Kidney (tissue), 13 donors: ENCODE measurements at regions not wholly inside any gene's neighbourhood (a gene's known extent, or its start where the extent isn't known, plus 50 kb on each side); places are given as distances from the start of the nearest gene placed in this dataset.

Experiments used
- DNase-seq, 5 donors: peaks; one replicate each; pipeline ENCODE4 v3.0.0-alpha.2; 2013 to 2020
- FAIRE-seq: peaks from 2 replicates; lab custom pipeline; 2012; peaks lifted over from hg19 to GRCh38; lab: Jason Lieb, UNC
- H3K27ac ChIP-seq, 2 donors: one replicate each; pipeline ENCODE4 v1.7.0; 2013; ENCODE audit warnings: low read depth in 2 of 2, low read length in 2 of 2, inconsistent platforms in 1 of 2
- H3K27me3 ChIP-seq: one replicate; pipeline ENCODE4 v1.7.1; 2013; ENCODE audit warnings: low read length, inconsistent platforms; ENCODE audit not compliant: control insufficient read depth, insufficient read depth
- H3K36me3 ChIP-seq, 3 donors: one replicate each; pipeline versions ENCODE4 v1.7.0 to v1.7.1; 2013; ENCODE audit warnings: low read length in 3 of 3, control low read depth in 1 of 3, inconsistent platforms in 1 of 3; ENCODE audit not compliant: insufficient read depth in 3 of 3, control insufficient read depth in 2 of 3
- H3K4me1 ChIP-seq, 3 donors: one replicate each; pipeline versions ENCODE4 v1.7.0 to v1.7.1; 2013; ENCODE audit warnings: low read length in 3 of 3, inconsistent platforms in 1 of 3, low read depth in 1 of 3; ENCODE audit not compliant: control insufficient read depth in 2 of 3, insufficient read depth in 2 of 3
- H3K4me3 ChIP-seq, 3 donors: one replicate each; pipeline versions ENCODE4 v1.7.0 to v1.8.1; 2013; ENCODE audit warnings: low read length in 3 of 3, control low read depth in 1 of 3, inconsistent platforms in 1 of 3
- H3K9ac ChIP-seq, 3 donors: one replicate each; pipeline versions ENCODE4 v1.7.0 to v1.7.1; 2013; ENCODE audit warnings: low read length in 3 of 3, control low read depth in 1 of 3, inconsistent platforms in 1 of 3
- H3K9me3 ChIP-seq, 3 donors: one replicate each; pipeline versions ENCODE4 v1.7.0 to v1.7.1; 2013; ENCODE audit warnings: low read length in 3 of 3, control low read depth in 1 of 3, inconsistent platforms in 1 of 3; ENCODE audit not compliant: control insufficient read depth in 2 of 3, insufficient read depth in 1 of 3
- CTCF ChIP-seq: IDR thresholded peaks from 3 replicates; pipeline ENCODE4 v1.5.1; 2012; ENCODE audit warnings: mild to moderate bottlenecking, moderate library complexity, borderline replicate concordance; ENCODE audit not compliant: insufficient read depth; ENCODE audit errors: extremely low read depth
- intact Hi-C: fragments of 100-400 bp; cut with DNase I; formaldehyde crosslinking; loops from one replicate; pipeline ENCODE4 v1.11.1; 2022
- donor health status: control.
- donor health status: control.
- donor health status: control.
- donor health status: control.
- donor health status: control.
- donor health status: DM: yes; HTN: yes; CAD: no.
- donor health status: Normal renal cell carcinoma (clear cell type).

GRCh38 chr7:128145191-128145590 lies 95.9 kb upstream of the LEP start:
- no peak overlapping the region for H3K9ac ChIP-seq
- H3K36me3 ChIP-seq, result no peaks in the 10 kb centered on the region
- H3K27ac ChIP-seq, result no peak overlapping the region
- DNase-seq (no peak), FAIRE-seq (no peak)
- intact Hi-C loops, result no loop called here
- H3K4me3 ChIP-seq, result no peak overlapping the region
- H3K4me1 ChIP-seq, result no peaks in the 10 kb centered on the region
- no peak for TF ChIP-seq CTCF
- peaks cover 5% of the 10 kb centered on the region for H3K27me3 ChIP-seq
- H3K9me3 ChIP-seq, result no peaks in the 10 kb centered on the region

- DNase-seq (no peak), FAIRE-seq (no peak)
- Histone ChIP-seq H3K9ac (no peak overlapping the region), H3K9me3 (no peaks in the 10 kb centered on the region), H3K36me3 (no peaks in the 10 kb centered on the region), H3K4me3 (no peak overlapping the region), H3K27me3 (peaks cover 5% of the 10 kb centered on the region), H3K4me1 (no peaks in the 10 kb centered on the region), H3K27ac (no peak overlapping the region)
- intact Hi-C loops, result no loop called here
- no peak for TF ChIP-seq CTCF
Measured at GRCh38 chr7:128146052-128146451, 95.0 kb upstream of the LEP start.

- no peaks in the 10 kb centered on the region for H3K36me3 ChIP-seq
- FAIRE-seq (no peak), DNase-seq (peak in 1 of 5 donors; percentile 48)
- no peak overlapping the region for H3K27ac ChIP-seq
- H3K4me1 ChIP-seq, result no peaks in the 10 kb centered on the region
- H3K9ac ChIP-seq, result no peak overlapping the region
- peaks cover 8% of the 10 kb centered on the region for H3K27me3 ChIP-seq
- intact Hi-C loops, result no loop called here
- H3K4me3 ChIP-seq, result no peak overlapping the region
- TF ChIP-seq CTCF, result no peak
- H3K9me3 ChIP-seq, result no peaks in the 10 kb centered on the region
Measured at GRCh38 chr7:128148676-128149075, 92.4 kb upstream of the LEP start.

GRCh38 chr7:128150223-128150865 lies 90.7 kb upstream of the LEP start:
- DNase-seq (no peak), FAIRE-seq (no peak)

More at GRCh38 chr7:128150223-128150865, 90.7 kb upstream of the LEP start:
- Histone ChIP-seq H3K27me3 (peaks cover 8% of the 10 kb centered on the region), H3K4me3 (no peak overlapping the region), H3K9ac (no peak overlapping the region), H3K4me1 (no peaks in the 10 kb centered on the region), H3K36me3 (no peaks in the 10 kb centered on the region), H3K9me3 (no peaks in the 10 kb centered on the region), H3K27ac (no peak overlapping the region)
- intact Hi-C loops, result no loop called here
- no peak for TF ChIP-seq CTCF
